Activated CD8-positive, alpha-beta T cell treated with anti-CD3 and anti-CD28 coated beads, Interleukin-2, amount 10 ng/mL, durations not matched to agents 7 days and 5 days (primary cell): ENCODE measurements at regions not wholly inside any gene's neighbourhood (a gene's known extent, or its start where the extent isn't known, plus 50 kb on each side); places are given as distances from the start of the nearest gene placed in this dataset.

Experiments
- ATAC-seq: fragments of 150-1000 bp; cut with Tn5 transposase; one replicate; pipeline ENCODE4 v1.10.0; 2021; ENCODE audit warnings: moderate library complexity
- CTCF ChIA-PET: fragments of 350-600 bp; sonication (Branson Sonifier 250); formaldehyde crosslinking; loops from one replicate; lab custom pipeline; 2021; ENCODE audit warnings: antibody characterized with exemption; lab: Charles Lee
- POLR2A ChIA-PET: fragments of 350-600 bp; sonication (Branson Sonifier 250); formaldehyde crosslinking; loops from one replicate; lab custom pipeline; 2021; ENCODE audit warnings: antibody characterized with exemption; lab: Charles Lee
- DNase-seq: peaks from one replicate; pipeline ENCODE4 v3.0.0-alpha.2; 2020
- H3K27ac Mint-ChIP-seq: one replicate; pipeline ENCODE4 v1.8.0; 2021; ENCODE audit warnings: mild to moderate bottlenecking, mixed read lengths
- H3K27me3 Mint-ChIP-seq: one replicate; pipeline ENCODE4 v1.8.0; 2021; ENCODE audit warnings: low read depth, mixed read lengths
- H3K36me3 Mint-ChIP-seq: one replicate; pipeline ENCODE4 v1.8.0; 2021; ENCODE audit warnings: low read depth, mixed read lengths
- H3K4me1 Mint-ChIP-seq: one replicate; pipeline ENCODE4 v1.8.0; 2021; ENCODE audit warnings: low read depth, mixed read lengths
- H3K4me3 Mint-ChIP-seq: one replicate; pipeline ENCODE4 v1.8.0; 2021; ENCODE audit warnings: mild to moderate bottlenecking, mixed read lengths
- H3K9me3 Mint-ChIP-seq: one replicate; pipeline ENCODE4 v1.8.0; 2022; ENCODE audit warnings: mixed read lengths; ENCODE audit not compliant: insufficient read depth

DNA sequence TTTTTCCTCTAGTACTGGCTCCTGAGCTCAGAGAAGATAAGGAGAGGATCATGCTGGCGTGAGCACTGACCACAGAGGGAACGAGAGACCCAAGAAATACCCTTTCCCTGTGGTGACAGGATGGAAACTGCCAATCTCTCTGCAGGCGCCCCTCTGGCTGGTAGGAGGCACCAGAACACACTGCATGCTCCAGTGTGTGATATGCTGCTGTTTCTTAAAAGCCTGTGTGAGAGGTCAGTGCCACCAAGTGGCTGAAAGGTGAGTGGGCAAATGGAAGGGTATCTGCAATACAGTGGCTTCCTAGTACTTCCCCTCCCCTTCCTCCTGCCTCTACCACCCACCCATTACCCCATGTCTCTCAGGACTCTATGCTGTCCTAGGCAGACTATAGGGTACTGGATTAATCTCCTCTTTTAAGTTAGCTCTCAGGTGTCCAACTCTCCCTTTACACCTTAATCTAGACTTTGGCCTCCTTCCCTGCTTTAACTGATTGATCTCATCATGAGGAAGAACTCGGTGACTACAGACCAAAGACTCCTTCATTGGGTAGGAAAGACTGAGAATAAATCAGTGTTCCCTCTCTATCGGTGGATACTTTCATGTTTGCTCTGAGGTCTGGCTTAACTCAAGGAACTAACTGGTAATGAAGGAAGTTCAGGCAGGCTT lies 283.6 kb downstream of the ADRA2A start:
- H3K27ac Mint-ChIP-seq: no peak overlapping the region
- ATAC-seq: peak; percentile 64
- H3K36me3 Mint-ChIP-seq: no peaks in the 10 kb centered on the region
- H3K27me3 Mint-ChIP-seq: peaks cover 9% of the 10 kb centered on the region
- H3K9me3 Mint-ChIP-seq: no peaks in the 10 kb centered on the region
- H3K4me3 Mint-ChIP-seq: no peak overlapping the region
- DNase-seq: no peak
- ChIA-PET CTCF (no interaction called here), POLR2A (no interaction called here)
- no peaks in the 10 kb centered on the region for H3K4me1 Mint-ChIP-seq

DNA sequence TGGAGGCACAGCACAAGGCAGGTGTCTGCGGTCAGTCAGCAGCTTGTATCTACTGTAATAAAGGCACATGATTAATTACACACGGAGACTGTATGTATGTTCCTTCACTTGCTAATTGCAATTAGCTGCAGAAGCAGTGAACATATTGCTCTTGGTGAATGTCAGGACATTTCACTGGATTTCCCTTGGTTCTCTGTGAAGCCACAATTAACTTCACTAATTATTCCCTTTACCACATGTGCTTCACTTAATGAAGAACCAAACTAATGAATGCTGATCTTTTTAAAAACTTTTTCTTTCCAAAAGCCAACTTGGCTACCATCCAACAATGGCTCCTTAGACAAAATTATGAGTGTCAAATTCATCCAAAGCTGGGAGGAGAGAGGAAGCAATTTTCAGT lies 290.7 kb downstream of the ADRA2A start:
- POLR2A ChIA-PET: no interaction called here
- CTCF ChIA-PET: no interaction called here
- Mint-ChIP-seq H3K4me3 (no peak overlapping the region), H3K27ac (no peak overlapping the region), H3K36me3 (no peaks in the 10 kb centered on the region), H3K4me1 (no peaks in the 10 kb centered on the region), H3K27me3 (peaks cover 2% of the 10 kb centered on the region), H3K9me3 (no peaks in the 10 kb centered on the region)
- DNase-seq: no peak
- no peak for ATAC-seq

DNA sequence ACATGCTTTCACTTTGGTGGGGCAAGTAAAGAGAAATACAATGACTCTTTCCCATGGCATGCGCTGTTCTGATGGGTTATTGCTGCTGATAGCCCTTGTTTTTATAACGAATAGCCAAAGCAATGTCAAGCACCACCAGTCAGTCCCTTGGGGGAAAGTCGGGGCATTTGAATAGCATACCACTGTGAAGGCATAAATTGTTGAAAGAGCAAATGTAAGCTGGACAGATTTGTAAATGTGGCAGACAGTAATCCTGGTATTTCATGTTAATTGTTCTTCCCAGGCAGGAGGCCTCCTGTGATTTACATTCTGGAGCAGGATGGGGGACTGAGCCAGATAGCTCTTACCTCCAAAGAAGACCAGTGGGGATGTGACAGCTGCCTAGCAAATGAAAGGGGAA lies 293.3 kb downstream of the ADRA2A start:
- Mint-ChIP-seq H3K9me3 (no peaks in the 10 kb centered on the region), H3K27ac (no peak overlapping the region), H3K27me3 (no peaks in the 10 kb centered on the region), H3K36me3 (no peaks in the 10 kb centered on the region), H3K4me3 (no peak overlapping the region), H3K4me1 (no peaks in the 10 kb centered on the region)
- ChIA-PET POLR2A (no interaction called here), CTCF (no interaction called here)
- ATAC-seq: no peak
- no peak for DNase-seq

DNA sequence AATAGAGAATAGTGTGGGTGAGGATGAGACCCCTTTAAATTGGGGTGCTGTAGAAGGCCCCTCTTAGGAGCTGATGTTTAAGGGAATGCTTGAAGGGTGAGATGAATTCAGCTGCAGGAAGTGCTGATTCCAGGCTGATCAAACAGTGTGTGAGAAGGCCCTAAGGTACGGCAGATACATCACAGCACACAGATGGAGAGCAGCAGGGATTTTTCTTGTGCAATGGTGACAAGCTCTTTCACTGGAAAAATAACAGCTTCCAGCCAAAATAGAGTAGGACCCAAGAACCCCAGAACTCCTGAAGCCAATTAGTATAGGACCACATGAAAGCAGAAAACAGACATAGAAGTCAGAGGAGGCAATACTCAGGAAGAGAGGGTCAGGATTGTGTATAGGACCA lies 296.9 kb downstream of the ADRA2A start:
- CTCF ChIA-PET: no interaction called here

GRCh38 chr10:111379534-111380187 lies 302.8 kb downstream of the ADRA2A start:
- no peaks in the 10 kb centered on the region for H3K4me1 Mint-ChIP-seq
- no peak overlapping the region for H3K4me3 Mint-ChIP-seq
- no peaks in the 10 kb centered on the region for H3K9me3 Mint-ChIP-seq
- H3K27me3 Mint-ChIP-seq: peaks cover 2% of the 10 kb centered on the region
- CTCF ChIA-PET: no interaction called here
- ATAC-seq (no peak), DNase-seq (no peak)
- no peaks in the 10 kb centered on the region for H3K36me3 Mint-ChIP-seq
- POLR2A ChIA-PET: no interaction called here
- H3K27ac Mint-ChIP-seq: no peak overlapping the region

More for the DNA sequence above, 296.9 kb downstream of the ADRA2A start:
- DNase-seq (no peak), ATAC-seq (no peak)
- Mint-ChIP-seq H3K27me3 (no peaks in the 10 kb centered on the region), H3K27ac (no peak overlapping the region), H3K36me3 (no peaks in the 10 kb centered on the region), H3K4me1 (no peaks in the 10 kb centered on the region), H3K9me3 (no peaks in the 10 kb centered on the region), H3K4me3 (no peak overlapping the region)
- POLR2A ChIA-PET: no interaction called here

DNA sequence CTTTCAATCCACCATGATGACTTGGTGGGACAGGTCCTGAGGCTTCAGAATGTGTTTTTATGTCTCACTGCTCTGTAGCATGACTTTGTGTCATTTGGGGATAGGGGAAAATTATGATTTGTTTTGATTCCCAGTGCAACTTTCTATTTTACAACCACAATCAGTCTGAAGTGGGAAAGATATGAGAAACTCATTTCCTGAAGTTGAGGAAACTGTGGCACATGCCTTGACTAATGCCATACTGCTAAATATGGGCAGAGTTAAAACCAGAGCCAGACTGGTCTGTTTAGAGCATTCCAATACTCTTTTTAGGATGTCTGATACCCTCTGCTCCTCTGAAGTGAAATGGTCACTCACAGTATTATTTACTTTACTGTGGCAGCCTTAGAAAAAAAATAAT lies 307.7 kb downstream of the ADRA2A start:
- ATAC-seq (no peak), DNase-seq (no peak)
- CTCF ChIA-PET: no interaction called here
- Mint-ChIP-seq H3K36me3 (no peaks in the 10 kb centered on the region), H3K27me3 (peaks cover 2% of the 10 kb centered on the region), H3K9me3 (no peaks in the 10 kb centered on the region), H3K4me1 (no peaks in the 10 kb centered on the region), H3K27ac (no peak overlapping the region), H3K4me3 (no peak overlapping the region)
- POLR2A ChIA-PET: no interaction called here

GRCh38 chr10:111390813-111391563 lies 314.2 kb downstream of the ADRA2A start:
- ATAC-seq: no peak
- peaks cover 4% of the 10 kb centered on the region for H3K27me3 Mint-ChIP-seq
- DNase-seq: no peak
- CTCF ChIA-PET: no interaction called here
- no peaks in the 10 kb centered on the region for H3K9me3 Mint-ChIP-seq
- H3K4me1 Mint-ChIP-seq: no peaks in the 10 kb centered on the region
- H3K36me3 Mint-ChIP-seq: no peaks in the 10 kb centered on the region
- no peak overlapping the region for H3K4me3 Mint-ChIP-seq
- POLR2A ChIA-PET: no interaction called here
- no peak overlapping the region for H3K27ac Mint-ChIP-seq

DNA sequence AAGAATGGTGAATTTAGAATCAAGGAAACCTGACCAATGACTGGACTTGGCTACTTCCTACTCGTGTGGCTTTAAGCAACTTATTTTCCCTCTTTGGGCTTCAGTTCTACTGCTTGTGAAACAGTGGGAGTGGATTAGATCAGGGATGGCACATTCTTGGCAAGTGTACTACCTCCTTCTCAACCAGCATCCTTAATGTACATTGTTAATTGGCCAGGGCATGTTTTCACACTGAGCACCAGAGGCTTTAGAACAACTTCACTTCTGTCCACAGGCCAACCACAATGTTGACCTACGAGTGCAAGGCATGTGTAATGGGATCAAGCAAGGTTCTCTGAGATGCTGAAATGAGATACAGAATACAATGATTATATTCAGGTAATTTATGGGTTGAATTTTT lies 315.3 kb downstream of the ADRA2A start:
- H3K27ac Mint-ChIP-seq: no peak overlapping the region
- no peaks in the 10 kb centered on the region for H3K9me3 Mint-ChIP-seq
- peaks cover 4% of the 10 kb centered on the region for H3K27me3 Mint-ChIP-seq
- ChIA-PET CTCF (no interaction called here), POLR2A (no interaction called here)
- DNase-seq (no peak), ATAC-seq (no peak)
- no peaks in the 10 kb centered on the region for H3K4me1 Mint-ChIP-seq
- no peak overlapping the region for H3K4me3 Mint-ChIP-seq
- no peaks in the 10 kb centered on the region for H3K36me3 Mint-ChIP-seq

DNA sequence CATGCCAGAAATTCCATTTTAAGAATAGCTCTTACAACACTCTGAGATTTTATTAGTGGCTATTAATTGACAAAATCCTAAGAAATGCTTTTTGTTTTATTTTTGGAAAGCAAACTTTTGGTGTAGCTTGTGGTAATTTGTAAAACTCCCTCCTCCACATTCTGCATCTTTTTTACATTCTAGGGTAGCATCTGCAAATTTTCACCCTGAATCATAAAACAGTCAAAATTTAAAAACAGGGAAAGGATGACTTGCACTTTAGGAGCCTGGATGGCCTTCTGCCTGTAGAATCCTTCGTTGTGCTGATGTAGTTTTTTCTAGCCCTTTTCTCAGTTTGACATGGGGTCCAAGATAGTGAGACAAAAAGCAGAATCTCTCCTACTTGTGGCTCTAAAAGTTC lies 316.1 kb downstream of the ADRA2A start:
- Mint-ChIP-seq H3K9me3 (no peaks in the 10 kb centered on the region), H3K4me3 (no peak overlapping the region), H3K4me1 (no peaks in the 10 kb centered on the region), H3K36me3 (no peaks in the 10 kb centered on the region), H3K27me3 (peaks cover 4% of the 10 kb centered on the region), H3K27ac (no peak overlapping the region)
- ATAC-seq (no peak), DNase-seq (no peak)
- ChIA-PET POLR2A (no interaction called here), CTCF (no interaction called here)

DNA sequence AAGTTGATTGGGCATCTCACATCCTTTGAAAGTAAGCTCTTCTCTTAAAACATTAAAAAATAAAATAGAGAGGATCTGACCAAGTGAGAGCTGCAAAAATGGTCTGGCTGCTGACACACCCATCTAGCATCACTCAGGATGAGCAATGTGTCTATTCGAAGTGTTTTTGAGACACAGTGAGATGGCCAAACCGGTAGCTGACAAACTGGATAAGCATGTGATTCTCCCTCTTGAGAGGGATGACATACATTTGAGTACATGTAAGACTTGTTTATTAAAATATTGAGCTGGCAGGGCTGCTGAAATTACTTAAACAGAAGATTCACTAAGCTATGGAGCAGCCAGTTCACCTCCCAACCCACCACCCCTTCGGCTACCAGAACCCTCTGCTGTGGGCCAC lies 333.9 kb downstream of the ADRA2A start:
- POLR2A ChIA-PET: no interaction called here

GRCh38 chr10:111425459-111425858 lies 348.6 kb downstream of the ADRA2A start:
- H3K9me3 Mint-ChIP-seq: no peaks in the 10 kb centered on the region
- no peak for ATAC-seq
- POLR2A ChIA-PET: no interaction called here

More for the DNA sequence above, 333.9 kb downstream of the ADRA2A start:
- CTCF ChIA-PET: no interaction called here
- H3K4me1 Mint-ChIP-seq: no peaks in the 10 kb centered on the region
- H3K27me3 Mint-ChIP-seq: no peaks in the 10 kb centered on the region
- ATAC-seq: no peak
- no peak overlapping the region for H3K4me3 Mint-ChIP-seq
- H3K9me3 Mint-ChIP-seq: no peaks in the 10 kb centered on the region
- H3K36me3 Mint-ChIP-seq: no peaks in the 10 kb centered on the region
- H3K27ac Mint-ChIP-seq: no peak overlapping the region
- no peak for DNase-seq

GRCh38 chr10:111429288-111430028 lies 352.6 kb downstream of the ADRA2A start:
- H3K4me3 Mint-ChIP-seq: no peak overlapping the region
- CTCF ChIA-PET: no interaction called here
- H3K27me3 Mint-ChIP-seq: no peaks in the 10 kb centered on the region
- no peaks in the 10 kb centered on the region for H3K36me3 Mint-ChIP-seq
- no peak overlapping the region for H3K27ac Mint-ChIP-seq
- DNase-seq (no peak), ATAC-seq (peak; percentile 36)
- no peaks in the 10 kb centered on the region for H3K4me1 Mint-ChIP-seq
- H3K9me3 Mint-ChIP-seq: no peaks in the 10 kb centered on the region
- POLR2A ChIA-PET: no interaction called here

More at GRCh38 chr10:111425459-111425858, 348.6 kb downstream of the ADRA2A start:
- Mint-ChIP-seq H3K27me3 (no peaks in the 10 kb centered on the region), H3K4me1 (no peaks in the 10 kb centered on the region), H3K36me3 (no peaks in the 10 kb centered on the region), H3K27ac (no peak overlapping the region), H3K4me3 (no peak overlapping the region)
- CTCF ChIA-PET: no interaction called here
- DNase-seq: no peak
